Inflammatory macrophage treated with lipopolysaccharide for 4 hours (primary cell): ENCODE measurements at regions not wholly inside any gene's neighbourhood (a gene's known extent, or its start where the extent isn't known, plus 50 kb on each side); places are given as distances from the start of the nearest gene placed in this dataset.
"Not testable (repeated sequence)": the region's sequence is repeated elsewhere in the genome, so short reads cannot be mapped to it uniquely, and the experiment has no call there.

ENCODE experiments used
- DNase-seq: peaks from one replicate; pipeline ENCODE4 v3.0.0-alpha.2; 2020

- DNase-seq = no peak
Observed at GRCh38 chr2:216774620-216775019, 79.3 kb upstream of the IGFBP5 start.

GRCh38 chr2:216774180-216774579 is 78.8 kb upstream of the IGFBP5 start:
- DNase-seq = no peak

- DNase-seq = no peak
Observed at GRCh38 chr2:216773072-216773471, 77.7 kb upstream of the IGFBP5 start.

GRCh38 chr2:216770717-216771116 is 75.4 kb upstream of the IGFBP5 start:
- peak; percentile 22 for DNase-seq

- no peak for DNase-seq
Observed at GRCh38 chr2:216770050-216770449, 74.7 kb upstream of the IGFBP5 start.

- no peak for DNase-seq
Observed at GRCh38 chr2:216769626-216770025, 74.3 kb upstream of the IGFBP5 start.

GRCh38 chr2:216768908-216769411 is 73.6 kb upstream of the IGFBP5 start:
- no peak for DNase-seq

GRCh38 chr2:216765761-216766262 is 70.5 kb upstream of the IGFBP5 start:
- no peak for DNase-seq

- DNase-seq = no peak
Observed at GRCh38 chr2:216763396-216763795, 68.0 kb upstream of the IGFBP5 start.

GRCh38 chr2:216761809-216762208 is 66.5 kb upstream of the IGFBP5 start:
- no peak for DNase-seq

GRCh38 chr2:216761133-216761532 is 65.8 kb upstream of the IGFBP5 start:
- DNase-seq = no peak

- DNase-seq = no peak
Observed at GRCh38 chr2:216758256-216759155, 63.2 kb upstream of the IGFBP5 start.

- DNase-seq = peak; percentile 22
Observed at GRCh38 chr2:216757532-216757931, 62.2 kb upstream of the IGFBP5 start.

- no peak for DNase-seq
Observed at GRCh38 chr2:216756435-216756834, 61.1 kb upstream of the IGFBP5 start.

GRCh38 chr2:216754812-216755211 is 59.5 kb upstream of the IGFBP5 start:
- no peak for DNase-seq

- no peak for DNase-seq
Observed at GRCh38 chr2:216754336-216754735, 59.0 kb upstream of the IGFBP5 start.

GRCh38 chr2:216752855-216753505 is 57.6 kb upstream of the IGFBP5 start:
- DNase-seq = no peak

GRCh38 chr2:216750750-216751149 is 55.4 kb upstream of the IGFBP5 start:
- not testable (repeated sequence) for DNase-seq

- not testable (repeated sequence) for DNase-seq
Observed at GRCh38 chr2:216746268-216746667, 50.9 kb upstream of the IGFBP5 start.

GRCh38 chr2:216745453-216745852 is 50.1 kb upstream of the IGFBP5 start:
- DNase-seq = no peak
